ENCODE measurements at regions not wholly inside any gene's neighbourhood (a gene's known extent, or its start where the extent isn't known, plus 50 kb on each side); places are given as distances from the start of the nearest gene placed in this dataset.

GRCh38 chr14:23702656-23703426, 66.7 kb downstream of the DHRS2 start:
- Histone ChIP-seq H3K9ac (no peak overlapping the region), H3K36me3 (ENCODE audit: control insufficient read depth, insufficient read depth, low read length) (no peaks in the 10 kb centered on the region), H3K27ac (no peak overlapping the region), H2AFZ (no peak overlapping the region), H3K79me2 (no peaks in the 10 kb centered on the region), H3K9me3 (ENCODE audit: control insufficient read depth, low read length) (no peaks in the 10 kb centered on the region), H3K4me3 (ENCODE audit: low read depth, low read length) (no peak overlapping the region), H3K4me1 (no peaks in the 10 kb centered on the region), H3K27me3 (ENCODE audit: control insufficient read depth, insufficient read depth, low read length) (no peaks in the 10 kb centered on the region), H3K4me2 (ENCODE audit: low read length) (no peak overlapping the region)
- TF ChIP-seq CTCF (IDR thresholded peaks at IDR 0.05), result no peak

GRCh38 chr14:23704890-23705289, 68.7 kb downstream of the DHRS2 start:
- Histone ChIP-seq H2AFZ (no peak overlapping the region), H3K4me2 (ENCODE audit: low read length) (no peak overlapping the region), H3K9me3 (ENCODE audit: control insufficient read depth, low read length) (no peaks in the 10 kb centered on the region), H3K27me3 (ENCODE audit: control insufficient read depth, insufficient read depth, low read length) (no peaks in the 10 kb centered on the region), H3K9ac (no peak overlapping the region), H3K36me3 (ENCODE audit: control insufficient read depth, insufficient read depth, low read length) (no peaks in the 10 kb centered on the region), H3K27ac (no peak overlapping the region), H3K4me1 (no peaks in the 10 kb centered on the region), H3K79me2 (no peaks in the 10 kb centered on the region), H3K4me3 (ENCODE audit: low read depth, low read length) (no peak overlapping the region)
- TF ChIP-seq CTCF (IDR thresholded peaks at IDR 0.05), result no peak

GRCh38 chr14:23707415-23707814, 71.3 kb downstream of the DHRS2 start:
- TF ChIP-seq CTCF (IDR thresholded peaks at IDR 0.05), result no peak
- H3K27ac ChIP-seq, result no peak overlapping the region
- no peaks in the 10 kb centered on the region for H3K4me1 ChIP-seq
- no peak overlapping the region for H3K9ac ChIP-seq
- no peak overlapping the region for H3K4me2 ChIP-seq (ENCODE audit: low read length)
- no peaks in the 10 kb centered on the region for H3K27me3 ChIP-seq (ENCODE audit: control insufficient read depth, insufficient read depth, low read length)
- H3K9me3 ChIP-seq (ENCODE audit: control insufficient read depth, low read length), result no peaks in the 10 kb centered on the region
- no peaks in the 10 kb centered on the region for H3K79me2 ChIP-seq
- H3K4me3 ChIP-seq (ENCODE audit: low read depth, low read length), result no peak overlapping the region
- H2AFZ ChIP-seq, result no peak overlapping the region
- H3K36me3 ChIP-seq (ENCODE audit: control insufficient read depth, insufficient read depth, low read length), result no peaks in the 10 kb centered on the region

- Histone ChIP-seq H3K27me3 (ENCODE audit: control insufficient read depth, insufficient read depth, low read length) (no peaks in the 10 kb centered on the region), H2AFZ (no peak overlapping the region), H3K4me1 (no peaks in the 10 kb centered on the region), H3K9ac (no peak overlapping the region), H3K4me2 (ENCODE audit: low read length) (no peak overlapping the region), H3K79me2 (no peaks in the 10 kb centered on the region), H3K4me3 (ENCODE audit: low read depth, low read length) (no peak overlapping the region), H3K9me3 (ENCODE audit: control insufficient read depth, low read length) (no peaks in the 10 kb centered on the region), H3K27ac (no peak overlapping the region), H3K36me3 (ENCODE audit: control insufficient read depth, insufficient read depth, low read length) (no peaks in the 10 kb centered on the region)
- TF ChIP-seq CTCF (IDR thresholded peaks at IDR 0.05), result no peak
These were observed 72.2 kb downstream of the DHRS2 start for GRCh38 chr14:23708343-23708742.

- Histone ChIP-seq H3K9ac (no peak overlapping the region), H3K27ac (no peak overlapping the region), H2AFZ (no peak overlapping the region), H3K36me3 (ENCODE audit: control insufficient read depth, insufficient read depth, low read length) (no peaks in the 10 kb centered on the region), H3K4me3 (ENCODE audit: low read depth, low read length) (no peak overlapping the region), H3K4me1 (no peaks in the 10 kb centered on the region), H3K79me2 (no peaks in the 10 kb centered on the region), H3K9me3 (ENCODE audit: control insufficient read depth, low read length) (no peaks in the 10 kb centered on the region), H3K27me3 (ENCODE audit: control insufficient read depth, insufficient read depth, low read length) (no peaks in the 10 kb centered on the region), H3K4me2 (ENCODE audit: low read length) (no peak overlapping the region)
- no peak for TF ChIP-seq CTCF (IDR thresholded peaks at IDR 0.05)
These were observed 73.8 kb downstream of the DHRS2 start for GRCh38 chr14:23709923-23710322.
